Stimulated activated CD4-positive, alpha-beta T cell treated with anti-CD3 and anti-CD28 coated beads, Interleukin-15, amount 100 ng/mL, for 24 hours (primary cell): ENCODE measurements at regions not wholly inside any gene's neighbourhood (a gene's known extent, or its start where the extent isn't known, plus 50 kb on each side); places are given as distances from the start of the nearest gene placed in this dataset.
"Not testable (repeated sequence)": the region's sequence is repeated elsewhere in the genome, so short reads cannot be mapped to it uniquely, and the experiment has no call there.

Experiments
- DNase-seq: peaks from one replicate; pipeline ENCODE4 v3.0.0-alpha.2; 2020

DNA sequence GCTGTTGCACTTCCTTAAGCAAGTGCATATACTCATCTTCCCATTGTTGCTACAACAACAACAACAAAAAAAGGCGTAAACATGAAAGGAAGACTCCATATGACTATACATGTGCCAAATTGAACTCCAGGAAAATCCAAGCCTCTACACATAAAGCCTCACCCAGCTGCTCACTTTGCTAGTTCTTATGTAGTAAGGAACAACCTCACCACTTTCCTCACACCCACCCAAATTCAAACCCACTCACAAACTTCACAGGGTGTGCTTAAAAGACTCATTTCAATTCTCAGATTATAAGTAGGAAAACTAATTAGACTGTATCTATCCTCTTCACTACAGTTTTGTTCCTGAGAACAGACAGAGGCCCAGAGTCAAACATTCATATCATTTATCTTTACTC, 671.1 kb upstream of the INTU start:
- DNase-seq: no peak

DNA sequence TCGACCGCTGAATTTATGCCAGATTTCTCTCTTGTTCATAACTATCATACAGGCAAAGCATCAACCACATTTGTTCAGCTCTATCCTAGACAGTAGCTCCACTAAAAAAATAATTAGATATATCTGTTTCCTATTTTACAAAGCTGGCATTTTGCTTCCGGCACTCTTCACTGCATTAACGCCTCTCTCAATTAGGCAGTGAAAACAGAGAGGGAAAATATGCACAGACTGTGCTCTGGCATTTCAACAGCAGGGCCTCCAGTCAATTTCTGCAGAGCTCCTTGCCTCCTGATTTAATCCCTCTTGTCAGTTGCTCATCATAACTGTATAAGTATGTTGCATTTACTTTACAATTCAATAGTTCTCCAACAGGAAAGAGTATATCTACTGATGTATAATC, 666.9 kb upstream of the INTU start:
- DNase-seq: no peak

DNA sequence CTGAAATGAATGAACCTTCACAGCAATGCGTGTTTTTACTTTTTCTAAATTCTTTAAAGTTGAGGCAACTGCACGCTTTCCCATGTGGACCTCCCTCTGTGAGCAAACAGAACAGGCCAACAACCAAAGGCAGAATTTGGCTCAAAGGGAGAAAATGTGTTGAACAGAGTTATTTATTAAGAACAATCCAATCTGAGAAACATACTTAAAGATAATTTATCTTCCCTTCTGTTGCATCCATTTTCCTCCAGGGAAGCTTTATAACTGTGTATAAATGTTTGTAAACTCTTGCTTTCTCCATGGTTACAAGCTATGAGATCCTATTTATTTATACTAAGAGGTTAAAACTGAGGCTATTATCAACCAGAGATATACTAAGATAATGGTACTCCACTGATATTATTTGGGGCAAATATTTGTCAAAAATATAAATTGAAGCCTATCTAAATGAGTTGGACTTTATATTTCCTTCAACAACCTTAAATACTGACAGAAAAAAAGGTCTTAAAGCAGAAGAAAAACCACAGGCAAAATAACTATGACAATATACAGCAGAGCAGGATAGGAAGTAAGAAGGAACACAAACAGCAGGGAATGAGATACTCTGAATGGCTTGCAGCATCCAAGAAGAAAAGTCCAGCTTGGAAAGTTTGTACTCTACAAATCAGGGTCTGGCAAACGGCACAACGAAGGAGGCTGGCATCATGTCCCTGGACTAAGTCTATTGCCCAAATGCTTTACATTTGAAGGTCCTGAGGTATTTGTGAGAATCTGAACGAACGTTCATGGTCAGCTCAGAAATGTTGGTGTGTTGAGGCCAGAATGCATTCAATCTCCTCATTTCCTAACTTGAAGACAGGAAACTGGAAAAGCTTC, 663.2 kb upstream of the INTU start:
- no peak for DNase-seq

DNA sequence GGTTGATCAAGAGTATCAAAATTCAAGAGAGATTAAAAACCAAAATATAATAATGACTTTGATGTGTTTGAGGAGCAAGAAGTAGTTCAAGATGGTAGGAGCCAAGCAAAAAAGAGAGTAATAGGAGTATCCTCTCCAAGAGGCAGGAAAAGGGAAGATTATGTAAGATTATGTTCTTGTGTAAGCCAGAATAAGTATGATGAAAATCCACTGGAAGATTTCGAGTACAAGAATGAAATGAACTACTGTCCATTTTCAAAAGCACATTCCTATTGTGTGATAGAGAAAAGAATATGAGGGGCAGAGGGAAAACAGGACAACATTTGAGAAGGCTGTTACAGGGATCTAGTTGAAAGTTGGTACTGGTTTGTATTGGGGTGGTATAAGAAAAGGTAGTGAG, 659.6 kb upstream of the INTU start:
- DNase-seq: no peak

DNA sequence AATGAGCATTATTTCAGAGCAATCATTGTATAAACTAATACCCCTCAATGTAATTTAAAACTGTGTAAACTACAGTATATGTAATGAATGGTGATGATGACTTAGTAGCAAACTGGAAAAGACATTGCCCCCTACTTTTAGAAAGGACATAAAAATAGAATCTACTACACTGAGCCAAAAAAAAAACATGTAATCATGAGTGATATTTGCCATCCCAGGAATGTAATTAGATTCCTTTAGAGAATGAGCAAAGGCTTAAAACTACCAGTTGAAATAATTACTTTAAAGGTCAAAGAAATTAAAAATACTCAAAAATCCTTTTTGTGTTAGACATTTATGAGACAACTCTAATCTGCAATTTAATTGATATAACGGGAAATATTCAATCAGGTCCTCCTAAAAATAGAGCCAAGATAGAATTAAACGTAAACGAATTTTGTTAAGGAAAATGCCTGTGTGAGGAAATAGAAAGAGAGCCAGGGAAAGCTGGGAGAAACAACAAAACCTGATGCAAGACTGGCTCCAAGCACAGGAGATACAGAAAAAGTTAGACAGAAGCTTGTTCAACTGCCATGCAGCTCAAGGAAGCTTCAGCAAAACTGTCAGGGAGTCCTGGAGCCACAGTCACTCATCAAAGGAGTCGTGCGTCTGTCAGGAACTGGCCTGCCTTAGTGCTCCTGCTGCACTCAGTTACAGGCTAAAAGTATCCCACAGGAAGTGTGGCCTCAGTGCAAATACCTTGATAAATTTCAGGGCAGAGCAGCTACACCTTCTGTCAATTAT, 655.7 kb upstream of the INTU start:
- no peak for DNase-seq

DNA sequence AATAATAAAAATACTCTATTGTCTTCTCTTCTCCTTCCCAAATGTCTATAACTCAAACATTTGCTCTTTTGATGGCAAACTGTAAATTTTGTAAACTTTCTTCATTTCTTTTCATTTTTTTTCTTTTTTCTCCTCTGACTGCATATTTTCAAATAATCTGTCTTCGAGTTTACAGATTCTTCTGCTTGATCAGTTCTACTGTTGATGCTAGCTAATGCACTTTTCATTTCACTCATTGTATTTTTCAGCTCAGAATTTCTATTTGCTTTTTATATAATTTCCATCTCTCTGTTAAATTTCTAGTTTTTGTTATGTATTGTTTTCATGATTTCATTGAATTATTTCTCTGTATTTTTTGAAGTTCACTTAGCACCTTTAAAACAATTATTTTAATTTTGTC, 646.8 kb upstream of the INTU start:
- no peak for DNase-seq

DNA sequence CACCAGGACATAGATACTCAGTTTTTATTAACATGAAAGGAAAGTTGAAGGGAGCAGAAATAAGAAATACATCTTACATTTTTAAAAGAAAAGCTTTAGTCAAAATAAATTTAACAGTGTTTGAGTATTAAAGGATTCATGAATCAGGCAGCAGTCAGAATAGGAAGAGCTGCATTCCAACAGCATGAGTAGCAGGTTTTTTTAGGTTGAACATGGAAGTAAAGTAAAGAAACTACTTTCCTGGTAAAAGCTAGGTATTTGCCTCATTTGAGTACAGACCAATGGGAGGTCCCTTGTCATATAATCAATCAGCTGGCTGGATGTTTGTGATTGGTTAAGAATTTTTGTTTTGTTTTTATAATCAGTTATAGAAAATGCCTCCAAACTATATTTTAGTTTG, 645.9 kb upstream of the INTU start:
- DNase-seq: no peak

DNA sequence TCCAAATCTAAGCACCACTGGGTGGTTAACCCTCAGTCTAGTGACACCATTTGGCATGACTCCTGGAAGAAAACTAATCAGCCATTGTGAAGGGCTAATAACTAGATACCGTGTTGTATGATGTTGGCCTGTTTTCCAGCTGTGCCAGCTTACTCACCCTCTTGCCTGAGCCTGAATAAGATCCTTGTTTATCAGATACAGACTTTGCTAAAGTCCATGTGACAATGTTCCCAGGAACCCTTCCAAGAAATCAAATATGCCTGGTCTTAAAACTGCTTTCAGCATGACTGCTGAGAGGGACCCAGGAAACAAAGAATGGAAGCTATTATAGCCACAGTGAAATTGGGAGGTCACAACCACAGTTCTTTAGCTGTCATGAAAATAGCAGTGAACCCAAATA, 640.8 kb upstream of the INTU start:
- no peak for DNase-seq

DNA sequence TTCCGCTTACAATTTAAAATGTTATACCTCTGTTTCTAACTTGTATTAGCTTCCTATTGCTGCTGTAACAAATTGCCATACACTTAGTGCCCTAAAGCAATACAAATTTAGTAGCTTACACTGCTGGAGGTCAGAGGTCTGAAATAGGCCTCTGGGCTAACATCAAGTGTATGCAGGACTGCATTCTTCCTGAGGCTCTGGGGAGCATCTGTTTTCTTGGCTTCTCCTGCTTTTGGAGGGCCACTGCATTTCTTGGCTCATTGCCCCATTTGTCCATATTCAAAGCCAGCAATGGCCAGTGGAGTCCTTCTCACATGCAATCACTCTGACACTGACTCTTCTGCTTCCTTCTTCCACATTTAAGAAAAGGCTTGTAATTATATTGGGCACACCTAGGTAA, 639.8 kb upstream of the INTU start:
- DNase-seq: no peak

DNA sequence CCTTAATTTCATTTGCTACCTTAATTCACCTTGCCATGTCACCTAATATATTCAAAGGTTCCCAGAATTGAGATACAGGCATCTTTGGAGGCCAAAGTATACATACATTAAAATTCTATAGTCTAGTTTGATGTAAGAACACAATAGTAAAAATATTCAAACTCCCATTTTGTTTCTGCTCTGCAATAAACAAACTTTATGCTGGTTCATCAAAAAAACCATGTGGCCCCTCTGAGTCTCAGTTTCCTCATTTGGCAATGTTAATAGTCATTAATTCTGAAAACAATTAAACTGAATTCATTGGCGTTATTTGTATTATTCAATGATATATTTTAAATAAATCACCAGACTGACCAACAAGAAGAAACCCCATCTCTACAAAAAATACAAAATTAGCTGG, 639.4 kb upstream of the INTU start:
- DNase-seq: no peak

DNA sequence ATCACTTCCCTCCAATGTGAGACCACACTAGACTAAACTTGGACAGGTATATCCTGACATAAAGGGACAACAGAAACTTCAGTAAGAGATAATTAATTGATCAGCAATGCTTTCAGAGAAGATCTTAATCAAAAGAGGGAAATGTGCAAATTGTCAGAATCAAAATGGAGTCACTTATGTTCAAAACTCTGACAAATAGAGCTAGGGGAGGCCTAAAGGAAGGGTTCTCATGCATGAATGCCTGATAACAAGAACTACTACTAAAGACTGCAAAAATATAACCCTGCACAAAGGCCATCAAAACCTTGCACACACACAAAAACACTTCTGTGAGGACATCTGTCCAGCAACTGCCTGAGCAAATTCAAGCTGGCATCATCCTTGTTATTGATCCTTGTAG, 637.5 kb upstream of the INTU start:
- no peak for DNase-seq

DNA sequence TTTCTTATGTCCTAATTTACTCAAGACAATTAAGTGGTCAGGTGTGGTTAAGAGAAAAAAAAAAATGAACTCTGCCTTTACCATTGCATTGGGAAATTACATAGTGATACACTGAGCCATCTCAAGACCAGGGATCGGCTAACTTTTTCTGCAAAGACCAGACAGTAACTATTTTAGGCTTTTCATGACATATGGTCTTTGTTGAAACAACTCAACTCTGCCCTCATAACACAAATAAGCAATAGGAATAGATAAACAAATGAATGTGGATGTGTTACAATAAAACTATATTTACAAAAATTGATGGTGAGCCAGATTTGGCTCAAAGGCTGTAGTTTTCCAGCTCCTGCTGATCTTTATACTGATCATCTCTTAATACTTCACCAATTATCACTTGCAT, 632.6 kb upstream of the INTU start:
- DNase-seq: no peak

DNA sequence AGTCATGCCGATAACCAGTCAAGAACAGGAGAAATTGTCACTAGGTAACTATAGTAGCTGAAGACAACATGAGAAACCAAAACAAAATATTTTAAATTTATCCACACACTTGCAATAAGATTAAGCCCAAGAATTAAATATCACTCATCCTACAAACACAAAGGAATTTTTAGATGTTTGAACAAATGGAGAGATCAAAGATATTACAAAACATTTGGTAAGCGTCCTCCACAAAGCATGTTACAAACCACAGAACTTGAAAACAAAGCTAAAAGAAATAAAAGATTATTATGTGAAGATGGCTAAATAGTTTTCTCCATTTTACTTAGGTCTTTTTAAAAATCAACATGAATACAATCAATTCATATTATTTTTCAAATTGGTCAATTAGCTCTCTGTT, 631.9 kb upstream of the INTU start:
- DNase-seq: no peak

DNA sequence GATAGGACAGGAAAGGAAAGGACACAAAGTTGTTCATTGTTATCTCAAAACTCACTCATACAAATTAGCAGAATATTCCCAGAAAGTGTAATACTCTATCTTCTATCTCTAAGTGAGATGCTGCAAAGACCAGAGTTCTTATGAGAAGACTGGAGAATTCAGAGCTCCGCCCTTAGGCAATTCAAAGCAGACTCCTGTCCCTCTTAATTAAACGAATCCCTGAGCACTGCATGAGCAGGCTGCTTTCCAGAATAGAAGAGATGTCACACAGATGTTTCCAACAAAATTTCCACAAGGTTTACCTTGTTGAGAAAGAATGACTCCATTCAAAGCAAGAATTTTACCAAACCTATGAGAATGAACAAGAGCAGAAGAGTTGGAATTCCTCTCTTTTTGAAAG, 630.8 kb upstream of the INTU start:
- no peak for DNase-seq

DNA sequence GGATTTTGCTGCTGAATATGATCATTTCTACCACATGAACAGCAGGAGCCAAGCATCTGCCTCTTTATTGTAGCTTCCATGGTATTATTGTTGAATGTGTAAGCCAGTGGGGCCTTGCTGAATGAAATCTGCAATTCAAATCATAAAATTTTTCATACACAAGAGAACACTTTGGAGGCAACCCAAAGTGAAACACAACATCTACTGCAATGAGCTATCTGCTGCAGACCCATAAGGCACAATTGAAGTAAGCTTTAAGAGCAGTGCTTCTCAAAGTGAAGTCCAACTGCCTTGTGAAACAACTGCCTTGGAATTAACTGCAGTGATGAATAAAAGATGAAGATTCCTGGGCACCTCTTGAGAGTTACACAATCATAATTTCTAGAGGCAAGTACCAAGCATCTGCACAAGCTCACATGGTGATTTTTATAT, 626.3 kb upstream of the INTU start:
- no peak for DNase-seq

DNA sequence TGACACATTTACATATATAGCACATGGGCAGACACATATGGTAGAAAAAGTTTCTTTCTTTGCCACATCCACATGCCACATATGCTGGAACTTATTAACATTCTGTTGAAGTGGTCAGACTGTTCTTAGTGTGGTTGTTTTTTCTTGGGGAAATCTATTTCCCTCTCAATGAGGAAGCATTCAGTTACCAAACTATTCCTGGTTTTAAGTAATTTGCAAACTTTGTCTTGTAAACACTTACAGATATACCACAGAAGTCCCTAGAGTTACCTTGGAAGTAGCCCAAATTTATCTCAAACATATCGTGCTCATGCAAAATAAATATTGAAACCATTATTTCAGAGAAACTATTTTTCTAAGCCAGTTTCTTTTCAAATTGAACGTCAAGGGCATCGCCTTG, 625.5 kb upstream of the INTU start:
- no peak for DNase-seq

DNA sequence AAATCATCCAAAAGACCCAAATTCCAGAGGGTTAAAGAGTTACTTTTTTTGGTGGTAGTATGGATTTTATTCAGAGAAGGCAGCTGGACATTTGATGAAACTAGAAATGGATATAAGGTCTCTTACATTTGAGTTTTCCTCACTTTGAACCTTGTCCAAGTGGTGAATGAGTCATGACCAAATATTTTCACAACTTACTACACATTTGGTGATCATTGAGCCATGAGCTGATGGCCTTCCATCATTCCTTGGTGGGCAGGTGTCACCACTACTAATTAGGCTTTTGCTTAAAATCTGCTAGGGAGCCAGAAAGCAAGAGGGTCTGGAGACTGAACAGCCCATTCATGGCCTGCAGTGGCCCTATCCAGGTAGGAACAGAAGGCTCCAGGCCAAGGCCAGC, 620.2 kb upstream of the INTU start:
- no peak for DNase-seq

DNA sequence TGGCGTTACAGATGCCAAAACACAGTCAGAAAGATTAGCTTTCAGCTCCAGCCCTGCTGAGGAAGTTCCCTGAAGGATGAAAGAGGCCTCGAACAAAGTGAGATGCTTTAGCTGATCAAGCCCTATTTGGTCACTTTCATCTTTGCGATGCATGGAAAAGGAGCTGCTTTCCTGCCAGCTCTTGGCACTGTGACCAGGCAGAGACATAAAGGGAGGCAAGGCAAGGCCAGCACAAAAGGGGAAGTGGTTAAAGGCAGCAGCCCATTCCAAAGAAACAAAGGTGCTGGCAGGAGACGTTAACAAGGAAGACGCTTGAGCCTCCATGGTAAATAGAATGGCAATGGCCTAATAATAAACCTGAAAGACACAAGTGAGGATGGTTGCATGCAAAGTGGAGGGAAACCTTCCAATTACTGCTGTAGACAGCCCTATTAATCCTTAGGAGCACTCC, 617.1 kb upstream of the INTU start:
- DNase-seq: no peak

DNA sequence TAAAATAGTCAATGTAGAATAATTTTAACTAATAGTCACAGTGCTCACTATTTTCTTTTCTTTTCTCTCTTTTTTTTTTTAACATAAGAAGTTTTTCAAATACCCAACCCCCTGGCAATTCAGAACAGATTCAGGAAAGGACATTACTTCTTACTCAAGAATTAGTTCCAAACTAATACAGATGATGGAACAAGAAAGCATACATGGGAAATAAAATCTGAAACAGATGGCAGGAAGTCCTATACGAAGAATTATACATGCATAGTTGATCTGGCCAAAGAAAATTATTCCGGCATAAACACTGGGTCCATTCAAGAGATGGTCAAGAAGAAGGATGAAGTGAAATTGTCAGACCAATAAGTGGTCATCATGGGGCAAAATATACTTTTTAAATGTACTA, 614.4 kb upstream of the INTU start:
- no peak for DNase-seq

DNA sequence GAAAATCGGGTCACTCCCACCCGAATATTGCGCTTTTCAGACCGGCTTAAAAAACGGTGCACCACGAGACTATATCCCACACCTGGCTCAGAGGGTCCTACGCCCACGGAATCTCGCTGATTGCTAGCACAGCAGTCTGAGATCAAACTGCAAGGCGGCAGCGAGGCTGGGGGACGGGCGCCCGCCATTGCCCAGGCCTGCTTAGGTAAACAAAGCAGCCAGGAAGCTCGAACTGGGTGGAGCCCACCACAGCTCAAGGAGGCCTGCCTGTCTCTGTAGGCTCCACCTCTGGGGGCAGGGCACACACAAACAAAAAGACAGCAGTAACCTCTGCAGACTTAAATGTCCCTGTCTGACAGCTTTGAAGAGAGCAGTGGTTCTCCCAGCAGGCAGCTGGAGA, 611.9 kb upstream of the INTU start:
- not testable (repeated sequence) for DNase-seq

DNA sequence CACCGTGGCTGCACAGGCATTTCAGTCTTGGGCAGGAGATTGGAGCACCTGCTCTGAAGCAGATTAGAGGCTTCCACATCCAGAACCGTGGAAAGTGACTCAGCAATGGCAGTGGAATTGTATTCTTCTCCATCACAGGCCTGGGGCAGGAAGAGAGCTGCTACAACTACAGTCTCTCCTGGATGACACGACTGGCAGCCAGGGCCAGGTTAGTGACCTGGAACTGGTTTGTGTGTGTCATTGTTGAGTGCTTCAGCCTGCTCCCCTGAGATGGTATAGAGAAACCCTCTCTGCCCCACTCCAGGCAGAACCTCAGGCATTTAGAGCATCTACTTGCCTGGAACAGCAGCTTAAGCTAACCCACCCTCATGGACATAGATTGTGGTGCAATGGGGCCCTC, 596.5 kb upstream of the INTU start:
- DNase-seq: no peak

DNA sequence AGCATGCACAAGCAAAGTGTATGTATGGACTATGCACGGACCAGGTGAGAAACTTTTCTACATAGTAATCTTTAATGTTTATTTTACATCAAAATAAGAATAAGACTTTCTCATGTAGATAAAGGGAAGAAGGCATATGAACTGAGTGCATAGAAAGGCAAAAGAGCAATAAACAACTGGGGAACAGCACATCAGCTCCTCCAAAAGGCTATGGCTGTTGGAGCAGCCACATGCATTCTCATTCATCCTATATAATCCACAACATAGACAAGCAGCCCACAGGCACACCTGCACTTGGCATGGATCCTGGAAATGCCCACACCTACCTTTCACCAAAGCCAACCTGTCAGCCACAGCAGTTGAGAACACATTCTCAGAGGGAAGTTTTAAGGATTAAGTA, 586.9 kb upstream of the INTU start:
- DNase-seq: no peak

DNA sequence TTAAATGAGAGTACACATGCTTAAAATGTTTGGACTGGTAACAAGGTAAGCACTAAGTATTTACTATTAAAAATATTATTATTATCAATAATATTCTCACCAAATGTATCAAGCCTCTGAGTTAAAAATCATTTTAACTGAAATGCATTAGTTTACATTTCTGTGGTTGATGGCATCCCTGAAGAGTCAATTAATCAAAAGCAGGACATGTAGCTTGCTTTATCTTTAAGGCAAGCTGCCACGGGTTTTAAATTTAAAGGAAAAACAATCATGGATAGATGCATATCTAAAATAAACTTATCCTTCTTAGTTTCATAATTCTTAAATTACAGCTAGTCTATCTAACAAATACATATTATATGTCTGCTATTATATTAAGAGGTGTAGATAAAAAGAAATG, 584.8 kb upstream of the INTU start:
- DNase-seq: no peak

DNA sequence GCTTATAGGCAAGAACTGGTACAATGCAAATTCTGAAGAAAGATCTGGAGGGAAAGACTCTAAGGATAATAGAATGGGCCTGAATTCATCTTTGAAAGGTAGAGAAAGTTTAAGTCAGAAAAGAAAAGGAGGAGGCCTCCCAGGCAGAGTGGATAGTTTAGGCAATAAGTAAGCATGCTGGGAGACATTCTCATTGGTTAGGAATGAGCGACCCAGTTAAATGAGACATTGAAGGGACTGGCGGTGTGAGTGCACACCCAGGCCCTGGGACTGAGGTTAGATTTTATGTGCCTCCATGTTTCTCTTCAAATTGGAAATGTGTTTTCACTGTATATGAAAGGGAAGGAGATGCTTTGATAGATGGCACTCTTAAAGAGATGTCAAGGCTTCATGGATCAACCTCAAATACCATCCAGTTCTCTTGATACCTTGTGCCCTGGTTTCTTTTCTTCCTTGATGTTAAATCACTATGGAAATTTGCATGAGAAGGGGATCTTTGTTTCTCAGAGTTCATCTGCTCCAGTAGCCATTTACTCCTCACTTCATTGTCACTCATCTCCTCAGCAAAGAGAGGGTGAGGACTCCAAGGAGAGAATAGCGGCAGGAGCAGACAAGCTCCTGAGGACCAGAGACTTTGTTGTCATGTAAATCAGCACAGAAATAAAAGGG, 584.2 kb upstream of the INTU start:
- no peak for DNase-seq
